K562 (cell line): ENCODE measurements at regions not wholly inside any gene's neighbourhood (a gene's known extent, or its start where the extent isn't known, plus 50 kb on each side); places are given as distances from the start of the nearest gene placed in this dataset.

ENCODE experiments used
- ATAC-seq: fragments of 200-7000 bp; cut with Tn5 transposase; 3 replicates; pipeline ENCODE4 v1.9.1; 2020; ENCODE audit warnings: moderate library complexity
- BruUV-seq: library from RNA; stranded (reverse); fragments of 400-500 nt; replicated peaks from 2 replicates; lab custom pipeline; 2021; lab: Mats Ljungman, UMichigan
- CTCF ChIA-PET: fragments of 300-600 bp; formaldehyde crosslinking; extraction: SDS; loops from one replicate; lab custom pipeline; 2021; ENCODE audit warnings: low intra/inter-chr PET ratio; lab: Yijun Ruan, JAX
- POLR2A ChIA-PET: fragments of 300-600, 350-650 bp; sonication (Branson Sonifier 250); formaldehyde crosslinking; extraction: SDS; loops from one replicate; lab custom pipeline; 2021; ENCODE audit warnings: antibody characterized with exemption, inconsistent platforms; lab: Yijun Ruan, JAX
- DNase-seq, 4 experiments: peaks; one replicate each; pipeline versions ENCODE4 v3.0.0 to v3.0.0-alpha.2; 2011 to 2018; ENCODE audit warnings: low spot score in 3 of 4, mixed read lengths in 3 of 4; ENCODE audit errors: extremely low read depth in 1 of 4
- FAIRE-seq: peaks from 2 replicates; lab custom pipeline; 2011; peaks lifted over from hg19 to GRCh38; lab: Jason Lieb, UNC
- H2AFZ ChIP-seq: 2 replicates; pipeline ENCODE4 v1.6.0; 2011; ENCODE audit warnings: low read depth, low read length, control low read depth, inconsistent platforms
- H3K27ac ChIP-seq: fragments of 200-600 bp; 3 replicates; pipeline ENCODE4 v1.8.0; 2011; ENCODE audit warnings: low read depth, mild to moderate bottlenecking, control low read depth, inconsistent platforms, low read length, moderate library complexity, mixed read lengths; ENCODE audit errors: extremely low read depth
- H3K27me3 ChIP-seq, 2 experiments: fragments of 300-600 bp in 1 of 2; 2 replicates in 1 of 2; 3 replicates in 1 of 2; pipeline versions ENCODE4 v1.6.0 to v1.8.0; 2011; ENCODE audit warnings: inconsistent platforms in 2 of 2, low read length in 2 of 2, mild to moderate bottlenecking in 1 of 2, mixed read lengths in 1 of 2, moderate library complexity in 1 of 2; ENCODE audit not compliant: control insufficient read depth in 2 of 2, insufficient read depth in 2 of 2
- H3K36me3 ChIP-seq: fragments of 300-600 bp; 3 replicates; pipeline ENCODE4 v1.8.0; 2011; ENCODE audit warnings: mild to moderate bottlenecking, low read length, inconsistent platforms; ENCODE audit not compliant: control insufficient read depth, insufficient read depth
- H3K4me1 ChIP-seq, 2 experiments: fragments of 200-600 bp in 1 of 2; replicated peaks in 1 of 2; 2 replicates in 1 of 2; 3 replicates in 1 of 2; pipeline versions ENCODE4 v1.5.1 to v1.8.0; 2011; ENCODE audit warnings: inconsistent platforms in 2 of 2, low read length in 2 of 2, mild to moderate bottlenecking in 1 of 2, mixed read lengths in 1 of 2, moderate library complexity in 1 of 2; ENCODE audit not compliant: control insufficient read depth in 2 of 2, insufficient read depth in 2 of 2
- H3K4me2 ChIP-seq: 2 replicates; pipeline ENCODE4 v1.6.1; 2011; ENCODE audit warnings: low read length, control low read depth, inconsistent platforms, mixed read lengths; ENCODE audit not compliant: insufficient read depth
- H3K4me3 ChIP-seq: fragments of 200-600 bp; sonication (generic), shearing (Covaris generic); 2 replicates; pipeline ENCODE4 v1.5.1; 2016; ENCODE audit warnings: control low read depth, inconsistent platforms
- H3K79me2 ChIP-seq: fragments of 200-600 bp; 3 replicates; pipeline ENCODE4 v1.8.0; 2011; ENCODE audit warnings: low read length, inconsistent platforms; ENCODE audit not compliant: control insufficient read depth, insufficient read depth
- H3K9ac ChIP-seq, 2 experiments: 2 replicates each; pipeline versions ENCODE4 v1.6.0 to v1.6.1; 2011; ENCODE audit warnings: low read depth in 2 of 2, low read length in 2 of 2, control low read depth in 1 of 2, inconsistent platforms in 1 of 2, mild to moderate bottlenecking in 1 of 2, mixed read lengths in 1 of 2; ENCODE audit not compliant: insufficient read depth in 1 of 2
- H3K9me1 ChIP-seq: one replicate; pipeline ENCODE4 v1.6.0; 2011; ENCODE audit warnings: inconsistent platforms, mild to moderate bottlenecking, low read length, moderate library complexity; ENCODE audit not compliant: control insufficient read depth, insufficient read depth
- H3K9me3 ChIP-seq: replicated peaks from 2 replicates; pipeline ENCODE4 v1.5.1; 2011; ENCODE audit warnings: low read depth, low read length, inconsistent platforms; ENCODE audit not compliant: control insufficient read depth, insufficient read depth
- H4K20me1 ChIP-seq: replicated peaks from 2 replicates; pipeline ENCODE4 v1.6.1; 2011; ENCODE audit warnings: low read length, inconsistent platforms, mixed read lengths; ENCODE audit not compliant: control insufficient read depth, insufficient read depth
- ATF1 ChIP-seq, 2 experiments: fragments of 450-650 bp in 1 of 2; IDR thresholded peaks; 2 replicates each; pipeline ENCODE4 v1.6.1; 2016; ENCODE audit warnings: missing compliant biosample characterization in 1 of 2, missing genetic modification characterization in 1 of 2
- DIDO1 ChIP-seq: fragments of 450-650 bp; IDR thresholded peaks from 2 replicates; pipeline ENCODE4 v1.6.1; 2016; ENCODE audit warnings: low read depth, missing biosample characterization, missing genetic modification characterization
- EP400 ChIP-seq: fragments of 450-650 bp; IDR thresholded peaks from 2 replicates; pipeline ENCODE4 v1.6.1; 2017; ENCODE audit warnings: antibody characterized with exemption, mild to moderate bottlenecking, moderate library complexity
- FOXA3 ChIP-seq, 2 experiments: fragments of 450-650 bp in 1 of 2; sonication (generic) in 1 of 2; formaldehyde crosslinking; IDR thresholded peaks in 1 of 2; conservative IDR thresholded peaks in 1 of 2; 2 replicates each; pipeline versions ENCODE4 v1.4.0 to v1.8.0; 2020 to 2022; ENCODE audit warnings: mild to moderate bottlenecking in 2 of 2, missing genetic modification reagents in 1 of 2
- FOXK1 ChIP-seq: sonication (generic); formaldehyde crosslinking; IDR thresholded peaks from 2 replicates; pipeline ENCODE4 v1.8.0; 2022; ENCODE audit warnings: missing genetic modification reagents, mild to moderate bottlenecking, borderline replicate concordance
- FOXK2 ChIP-seq, 2 experiments: fragments of 450-650 bp; IDR thresholded peaks in 1 of 2; conservative IDR thresholded peaks in 1 of 2; 2 replicates each; pipeline ENCODE4 v1.6.1; 2016; ENCODE audit warnings: low read depth in 2 of 2, mild to moderate bottlenecking in 1 of 2
- FOXP1 ChIP-seq: sonication (generic); formaldehyde crosslinking; IDR thresholded peaks from 2 replicates; pipeline ENCODE4 v1.8.0; 2022; ENCODE audit warnings: mild to moderate bottlenecking, missing genetic modification reagents
- FUS ChIP-seq: fragments of 200-400 bp; formaldehyde crosslinking; optimal IDR thresholded peaks from 2 replicates; pipeline ENCODE3; 2017; ENCODE audit warnings: low read depth, low read length
- GTF2A2 ChIP-seq: IDR thresholded peaks from 2 replicates; pipeline ENCODE4 v1.6.1; 2016; ENCODE audit warnings: mild to moderate bottlenecking, missing genetic modification characterization, missing compliant biosample characterization
- NCOA6 ChIP-seq: fragments of 450-650 bp; IDR thresholded peaks from 2 replicates; pipeline ENCODE4 v1.6.1; 2017; ENCODE audit warnings: mild to moderate bottlenecking
- NEUROD1 ChIP-seq: fragments of 150-350 bp; IDR thresholded peaks from 2 replicates; pipeline ENCODE4 v1.6.1; 2014; ENCODE audit warnings: borderline replicate concordance, low read length, low read depth; ENCODE audit not compliant: partially characterized antibody
- RBM39 ChIP-seq: fragments of 200-400 bp; formaldehyde crosslinking; optimal IDR thresholded peaks from 2 replicates; pipeline ENCODE3; 2018; ENCODE audit warnings: low read depth, low read length
- ZNF507 ChIP-seq: conservative IDR thresholded peaks from 2 replicates; pipeline ENCODE4 v1.6.1; 2017; ENCODE audit warnings: missing genetic modification characterization, missing compliant biosample characterization
- WGBS: fragments of 100-300 bp; shearing (Covaris generic); methylation state at CpG from one replicate; pipeline ENCODE4 v1.1.6; 2016; ENCODE audit warnings: low coverage, mixed read lengths; ENCODE audit not compliant: insufficient coverage; ENCODE audit errors: missing lambda C conversion rate; 5-methylcytosine and 5-hydroxymethylcytosine counted together
- in situ Hi-C: fragments of 300-500 bp; cut with MboI; formaldehyde crosslinking; loops from 4 replicates; pipeline ENCODE4 v1.15.0; 2018; ENCODE audit warnings: inconsistent platforms, mixed read lengths
- intact Hi-C: fragments of 100-400 bp; cut with micrococcal nuclease; formaldehyde crosslinking; loops from 2 replicates; pipeline ENCODE4 v1.14.2; 2022
- TF ChIP-seq, protein P1 (sequence below): fragments of 250-450 bp; sonication (Bioruptor Pico); IDR thresholded peaks from 2 replicates; pipeline ENCODE4 v1.8.0; 2022; ENCODE audit warnings: inconsistent platforms
- TF ChIP-seq, protein P2 (sequence below): sonication (generic); formaldehyde crosslinking; IDR thresholded peaks from 2 replicates; pipeline ENCODE4 v1.8.1; 2023; ENCODE audit warnings: mild to moderate bottlenecking, missing genetic modification reagents
- TF ChIP-seq, protein P3 (sequence below): sonication (generic); formaldehyde crosslinking; IDR thresholded peaks from 2 replicates; pipeline ENCODE4 v1.8.1; 2023; ENCODE audit warnings: mild to moderate bottlenecking, missing genetic modification reagents

DNA sequence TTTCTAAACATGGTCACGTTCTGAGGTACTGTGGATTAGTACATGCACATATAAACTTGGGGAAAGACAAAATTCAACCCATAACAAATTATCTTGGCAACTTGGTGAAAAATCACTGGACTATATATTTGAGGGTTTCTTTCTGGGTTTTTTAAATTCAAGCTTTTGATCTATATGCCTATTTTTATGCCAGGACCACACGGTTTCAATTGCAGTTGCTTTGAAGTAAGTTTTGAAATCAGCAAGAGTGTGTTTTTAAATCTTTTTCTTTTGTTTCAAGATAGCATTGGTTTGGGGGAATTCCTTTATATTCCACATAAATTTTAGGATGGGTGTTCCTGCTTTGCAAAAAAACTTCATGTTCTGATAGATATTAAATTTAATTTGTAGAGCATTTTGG is 406.4 kb upstream of the VWC2 start:
- H3K36me3 ChIP-seq: no peaks in the 10 kb centered on the region
- intact Hi-C loops: no loop called here
- WGBS: 0% methylated on average over 2 of the region's 2 CpGs
- H3K9me3 ChIP-seq: no peaks in the 10 kb centered on the region
- no TSS peak for BruUV-seq
- H3K4me2 ChIP-seq: no peak overlapping the region
- no peak overlapping the region for H3K4me3 ChIP-seq
- H3K27me3 ChIP-seq: no peaks in the 10 kb centered on the region
- FAIRE-seq (no peak), ATAC-seq (no peak), DNase-seq (no peak)
- H4K20me1 ChIP-seq: no peaks in the 10 kb centered on the region
- no peak overlapping the region for H2AFZ ChIP-seq
- in situ Hi-C loops: no loop called here
- POLR2A ChIA-PET: no interaction called here
- no peaks in the 10 kb centered on the region for H3K79me2 ChIP-seq
- no peaks in the 10 kb centered on the region for H3K4me1 ChIP-seq
- H3K9me1 ChIP-seq: no peaks in the 10 kb centered on the region
- no peak overlapping the region for H3K27ac ChIP-seq
- H3K9ac ChIP-seq: no peak overlapping the region
- TF ChIP-seq FOXK1 (CRISPR knock-in tag) (no peak), ZNF507 (no peak), GTF2A2 (tag) (no peak), RBM39 (no peak), FOXP1 (no peak), EP400 (no peak), DIDO1 (tag) (no peak), FOXA3 (CRISPR knock-in tag; conservative IDR thresholded peaks at IDR 0.05 in 1 of 2, IDR thresholded peaks at IDR 0.05 in 1 of 2) (no peak), FOXK2 (conservative IDR thresholded peaks at IDR 0.05 in 1 of 2, IDR thresholded peaks at IDR 0.05 in 1 of 2; ENCODE audit: low read depth in 2 of 2) (no peak), ATF1 (CRISPR knock-in tag; IDR thresholded peaks at IDR 0.05) (no peak), ATF1 (tag; IDR thresholded peaks at IDR 0.05) (no peak), NCOA6 (no peak), FUS (no peak), NEUROD1 (no peak)
- TF ChIP-seq, protein P1, sequence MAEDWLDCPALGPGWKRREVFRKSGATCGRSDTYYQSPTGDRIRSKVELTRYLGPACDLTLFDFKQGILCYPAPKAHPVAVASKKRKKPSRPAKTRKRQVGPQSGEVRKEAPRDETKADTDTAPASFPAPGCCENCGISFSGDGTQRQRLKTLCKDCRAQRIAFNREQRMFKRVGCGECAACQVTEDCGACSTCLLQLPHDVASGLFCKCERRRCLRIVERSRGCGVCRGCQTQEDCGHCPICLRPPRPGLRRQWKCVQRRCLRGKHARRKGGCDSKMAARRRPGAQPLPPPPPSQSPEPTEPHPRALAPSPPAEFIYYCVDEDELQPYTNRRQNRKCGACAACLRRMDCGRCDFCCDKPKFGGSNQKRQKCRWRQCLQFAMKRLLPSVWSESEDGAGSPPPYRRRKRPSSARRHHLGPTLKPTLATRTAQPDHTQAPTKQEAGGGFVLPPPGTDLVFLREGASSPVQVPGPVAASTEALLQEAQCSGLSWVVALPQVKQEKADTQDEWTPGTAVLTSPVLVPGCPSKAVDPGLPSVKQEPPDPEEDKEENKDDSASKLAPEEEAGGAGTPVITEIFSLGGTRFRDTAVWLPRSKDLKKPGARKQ (CRISPR knock-in tag): no peak
- TF ChIP-seq, protein P2, sequence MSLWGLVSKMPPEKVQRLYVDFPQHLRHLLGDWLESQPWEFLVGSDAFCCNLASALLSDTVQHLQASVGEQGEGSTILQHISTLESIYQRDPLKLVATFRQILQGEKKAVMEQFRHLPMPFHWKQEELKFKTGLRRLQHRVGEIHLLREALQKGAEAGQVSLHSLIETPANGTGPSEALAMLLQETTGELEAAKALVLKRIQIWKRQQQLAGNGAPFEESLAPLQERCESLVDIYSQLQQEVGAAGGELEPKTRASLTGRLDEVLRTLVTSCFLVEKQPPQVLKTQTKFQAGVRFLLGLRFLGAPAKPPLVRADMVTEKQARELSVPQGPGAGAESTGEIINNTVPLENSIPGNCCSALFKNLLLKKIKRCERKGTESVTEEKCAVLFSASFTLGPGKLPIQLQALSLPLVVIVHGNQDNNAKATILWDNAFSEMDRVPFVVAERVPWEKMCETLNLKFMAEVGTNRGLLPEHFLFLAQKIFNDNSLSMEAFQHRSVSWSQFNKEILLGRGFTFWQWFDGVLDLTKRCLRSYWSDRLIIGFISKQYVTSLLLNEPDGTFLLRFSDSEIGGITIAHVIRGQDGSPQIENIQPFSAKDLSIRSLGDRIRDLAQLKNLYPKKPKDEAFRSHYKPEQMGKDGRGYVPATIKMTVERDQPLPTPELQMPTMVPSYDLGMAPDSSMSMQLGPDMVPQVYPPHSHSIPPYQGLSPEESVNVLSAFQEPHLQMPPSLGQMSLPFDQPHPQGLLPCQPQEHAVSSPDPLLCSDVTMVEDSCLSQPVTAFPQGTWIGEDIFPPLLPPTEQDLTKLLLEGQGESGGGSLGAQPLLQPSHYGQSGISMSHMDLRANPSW: no peak
- TF ChIP-seq, protein P3, sequence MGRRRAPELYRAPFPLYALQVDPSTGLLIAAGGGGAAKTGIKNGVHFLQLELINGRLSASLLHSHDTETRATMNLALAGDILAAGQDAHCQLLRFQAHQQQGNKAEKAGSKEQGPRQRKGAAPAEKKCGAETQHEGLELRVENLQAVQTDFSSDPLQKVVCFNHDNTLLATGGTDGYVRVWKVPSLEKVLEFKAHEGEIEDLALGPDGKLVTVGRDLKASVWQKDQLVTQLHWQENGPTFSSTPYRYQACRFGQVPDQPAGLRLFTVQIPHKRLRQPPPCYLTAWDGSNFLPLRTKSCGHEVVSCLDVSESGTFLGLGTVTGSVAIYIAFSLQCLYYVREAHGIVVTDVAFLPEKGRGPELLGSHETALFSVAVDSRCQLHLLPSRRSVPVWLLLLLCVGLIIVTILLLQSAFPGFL (CRISPR knock-in tag): no peak
- CTCF ChIA-PET: no interaction called here
